A549 (cell line): ENCODE measurements at regions not wholly inside any gene's neighbourhood (a gene's known extent, or its start where the extent isn't known, plus 50 kb on each side); places are given as distances from the start of the nearest gene placed in this dataset.

Source experiments
- ATAC-seq, 2 experiments: fragments of 200-7000 bp in 1 of 2; fragments of >200 bp in 1 of 2; cut with Nextera tagmentation in 1 of 2; cut with Tn5 transposase in 1 of 2; 3 replicates each; pipeline versions ENCODE4 v1.8.0 to v1.9.1; 2018 to 2020; ENCODE audit warnings: mild to moderate bottlenecking in 1 of 2, moderate library complexity in 1 of 2
- CTCF ChIA-PET: fragments of 300-600 bp; sonication (Branson Sonifier 250); formaldehyde crosslinking; extraction: SDS; loops from one replicate; lab custom pipeline; 2021; ENCODE audit warnings: antibody characterized with exemption, inconsistent platforms; lab: Yijun Ruan, JAX
- POLR2A ChIA-PET: fragments of 350-600 bp; formaldehyde crosslinking; extraction: SDS; loops from one replicate; lab custom pipeline; 2021; ENCODE audit warnings: antibody characterized with exemption, inconsistent platforms; lab: Yijun Ruan, JAX
- DNase-seq, 2 experiments: peaks; one replicate each; pipeline versions ENCODE4 v3.0.0 to v3.0.0-alpha.2; 2011 to 2016; ENCODE audit warnings: low read depth in 1 of 2, low spot score in 1 of 2
- FAIRE-seq: peaks from 2 replicates; lab custom pipeline; 2011; peaks lifted over from hg19 to GRCh38; lab: Jason Lieb, UNC
- H3K27ac ChIP-seq, 2 experiments: fragments of >200 bp; sonication (Bioruptor Twin); formaldehyde crosslinking; 3 replicates each; pipeline ENCODE4 v1.5.1; 2016 to 2017
- H3K4me1 ChIP-seq: fragments of >200 bp; sonication (Bioruptor Twin); formaldehyde crosslinking; 3 replicates; pipeline ENCODE4 v1.6.1; 2016
- H3K4me2 ChIP-seq: fragments of >200 bp; sonication (Bioruptor Twin); formaldehyde crosslinking; 3 replicates; pipeline ENCODE4 v1.6.1; 2016
- H3K4me3 ChIP-seq: fragments of >200 bp; sonication (Bioruptor Twin); formaldehyde crosslinking; 3 replicates; pipeline ENCODE4 v1.5.1; 2016
- H3K9me3 ChIP-seq: fragments of >200 bp; sonication (Bioruptor Twin); formaldehyde crosslinking; 3 replicates; pipeline ENCODE4 v1.6.1; 2016
- BCL3 ChIP-seq: fragments of >200 bp; sonication (Bioruptor Twin); formaldehyde crosslinking; IDR thresholded peaks from 3 replicates; pipeline ENCODE4 v1.6.1; 2016
- BHLHE40 ChIP-seq: IDR thresholded peaks from 2 replicates; pipeline ENCODE4 v1.6.1; 2012; ENCODE audit warnings: low read depth, low read length, inconsistent platforms
- CEBPB ChIP-seq, 2 experiments: fragments of >200 bp in 1 of 2; sonication (Bioruptor Twin) in 1 of 2; formaldehyde crosslinking in 1 of 2; IDR thresholded peaks; 2 replicates each; pipeline ENCODE4 v1.6.1; 2012 to 2016
- CHD2 ChIP-seq: fragments of 150-350 bp; IDR thresholded peaks from 2 replicates; pipeline ENCODE4 v1.6.1; 2014; ENCODE audit warnings: low read length; ENCODE audit not compliant: partially characterized antibody
- CTCF ChIP-seq: fragments of >200 bp; sonication (Bioruptor Twin); formaldehyde crosslinking; IDR thresholded peaks from 3 replicates; pipeline ENCODE4 v1.5.1; 2016
- EHMT2 ChIP-seq: fragments of 200-600 bp; sonication (generic); IDR thresholded peaks from 2 replicates; pipeline ENCODE4 v1.6.1; 2016; ENCODE audit warnings: antibody characterized with exemption, low read depth, mild to moderate bottlenecking, moderate library complexity
- ELK1 ChIP-seq: fragments of 150-350 bp; IDR thresholded peaks from 2 replicates; pipeline ENCODE4 v1.6.1; 2014; ENCODE audit warnings: low read depth, mild to moderate bottlenecking, low read length
- HDAC2 ChIP-seq: fragments of 200-600 bp; sonication (generic); IDR thresholded peaks from 2 replicates; pipeline ENCODE4 v1.6.1; 2016
- HMGXB4 ChIP-seq: fragments of 250-450 bp; sonication (Bioruptor Pico); IDR thresholded peaks from 2 replicates; pipeline ENCODE4 v1.5.0; 2021; ENCODE audit warnings: mild to moderate bottlenecking, moderate library complexity, borderline replicate concordance
- JUNB ChIP-seq: fragments of >200 bp; sonication (Bioruptor Twin); formaldehyde crosslinking; IDR thresholded peaks from 2 replicates; pipeline ENCODE4 v1.6.1; 2016
- KDM5A ChIP-seq: fragments of 200-600 bp; sonication (generic); IDR thresholded peaks from 2 replicates; pipeline ENCODE4 v1.6.1; 2016; ENCODE audit warnings: antibody characterized with exemption, mild to moderate bottlenecking
- MYC ChIP-seq: IDR thresholded peaks from 2 replicates; pipeline ENCODE4 v1.6.1; 2012; ENCODE audit warnings: mild to moderate bottlenecking, inconsistent platforms, low read length, improper control_type of control experiment, borderline replicate concordance
- PBX3 ChIP-seq: IDR thresholded peaks from 2 replicates; pipeline ENCODE4 v1.6.1; 2012
- POLR2A ChIP-seq: IDR thresholded peaks from 2 replicates; pipeline ENCODE4 v1.6.1; 2012; ENCODE audit warnings: mild to moderate bottlenecking, low read length
- POLR2AphosphoS2 ChIP-seq: conservative IDR thresholded peaks from 2 replicates; pipeline ENCODE4 v1.6.1; 2012; ENCODE audit warnings: low read length, improper control_type of control experiment, inconsistent platforms
- REST ChIP-seq: fragments of 200-600 bp; sonication (generic); IDR thresholded peaks from 2 replicates; pipeline ENCODE4 v1.6.1; 2016; ENCODE audit warnings: antibody characterized with exemption, mild to moderate bottlenecking, moderate library complexity
- RFX5 ChIP-seq: fragments of 450-650 bp; IDR thresholded peaks from 2 replicates; pipeline ENCODE4 v1.7.1; 2014; ENCODE audit warnings: antibody characterized with exemption, mild to moderate bottlenecking, moderate library complexity
- SMC3 ChIP-seq: fragments of >200 bp; sonication (Bioruptor Twin); formaldehyde crosslinking; IDR thresholded peaks from 3 replicates; pipeline ENCODE4 v1.6.1; 2018; ENCODE audit warnings: inconsistent platforms
- TP53 ChIP-seq: fragments of 250-450 bp; sonication (Bioruptor Pico); IDR thresholded peaks from 2 replicates; pipeline ENCODE4 v1.5.0; 2021; ENCODE audit warnings: mild to moderate bottlenecking, moderate library complexity
- ZC3H11A ChIP-seq: fragments of 450-650 bp; IDR thresholded peaks from 2 replicates; pipeline ENCODE4 v1.6.1; 2014; ENCODE audit warnings: antibody characterized with exemption, mild to moderate bottlenecking
- WGBS: methylation state at CpG from one replicate; pipeline ENCODE4 v1.1.6; 2017; ENCODE audit errors: missing lambda C conversion rate; 5-methylcytosine and 5-hydroxymethylcytosine counted together

- no peak for DNase-seq
- H3K9me3 ChIP-seq, result no peaks in the 10 kb centered on the region
- no peak for ATAC-seq
- ChIA-PET POLR2A (no interaction called here), CTCF (interaction anchor here (1.2 kb wide), 1 partner anchor 110 kb away, joined by 3 read pairs; no protein-coding TSS in a partner anchor)
- H3K4me2 ChIP-seq, result no peak overlapping the region
- no peak overlapping the region for H3K27ac ChIP-seq
- peaks cover 12% of the 10 kb centered on the region for H3K4me1 ChIP-seq
- H3K4me3 ChIP-seq, result no peak overlapping the region
- FAIRE-seq, result no peak
- no peak for TF ChIP-seq HDAC2
- TF ChIP-seq PBX3, result no peak
- TF ChIP-seq POLR2A, result no peak
- TF ChIP-seq CEBPB (IDR thresholded peaks at IDR 0.05), result no peak
- no peak for TF ChIP-seq TP53 (CRISPR knock-in tag)
- no peak for TF ChIP-seq HMGXB4 (CRISPR knock-in tag)
- TF ChIP-seq ZC3H11A, result no peak
- no peak for TF ChIP-seq CTCF
- no peak for TF ChIP-seq BHLHE40
- no peak for TF ChIP-seq EHMT2
- no peak for TF ChIP-seq REST
- TF ChIP-seq BCL3, result no peak
- TF ChIP-seq JUNB, result no peak
- TF ChIP-seq CHD2, result no peak
- no peak for TF ChIP-seq ELK1
- TF ChIP-seq POLR2AphosphoS2, result no peak
- TF ChIP-seq MYC, result no peak
- TF ChIP-seq SMC3, result no peak
- no peak for TF ChIP-seq KDM5A
- TF ChIP-seq RFX5, result no peak
- WGBS, result 74% methylated on average over 4 of the region's 4 CpGs
These were observed 62.9 kb upstream of the FZD7 start for GRCh38 chr2:201970786-201971108.
